ENCODE measurements at regions not wholly inside any gene's neighbourhood (a gene's known extent, or its start where the extent isn't known, plus 50 kb on each side); places are given as distances from the start of the nearest gene placed in this dataset.

DNA sequence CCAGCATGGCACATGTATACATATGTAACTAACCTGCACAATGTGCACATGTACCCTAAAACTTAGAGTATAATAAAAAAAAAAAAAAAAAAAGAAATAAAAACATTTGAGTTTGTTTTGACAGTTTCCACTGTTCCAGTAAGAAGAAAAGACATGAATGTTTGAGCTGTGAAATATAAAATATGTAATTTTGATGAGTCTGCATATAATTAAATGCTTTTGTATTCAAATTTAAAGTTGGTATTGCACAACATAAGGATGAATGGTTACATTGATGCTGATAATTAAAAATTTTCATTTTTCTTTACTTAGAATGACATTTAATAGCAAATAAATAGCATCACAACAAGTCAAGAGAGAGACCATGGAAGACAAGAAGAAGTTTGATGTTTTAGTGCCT lies 212.0 kb upstream of the RRP15 start:
- FAIRE-seq, result no peak
- Histone ChIP-seq H3K4me1 (ENCODE audit: control insufficient read depth in 3 of 3, insufficient read depth in 2 of 3, low read depth in 1 of 3, low read length in 2 of 3) (no peaks in the 10 kb centered on the region), H3K27ac (ENCODE audit: low read depth in 1 of 3, low read length in 2 of 3) (no peak overlapping the region), H3K27me3 (ENCODE audit: control insufficient read depth in 3 of 3, insufficient read depth in 3 of 3, low read length in 3 of 3) (no peaks in the 10 kb centered on the region), H3K4me3 (ENCODE audit: low read depth in 1 of 3, low read length in 3 of 3) (no peak overlapping the region), H3K36me3 (ENCODE audit: control insufficient read depth in 3 of 3, insufficient read depth in 2 of 3, low read depth in 1 of 3, low read length in 3 of 3) (no peaks in the 10 kb centered on the region), H3K9me3 (ENCODE audit: control insufficient read depth in 2 of 2, insufficient read depth in 1 of 2, low read depth in 1 of 2, low read length in 1 of 2) (no peaks in the 10 kb centered on the region)
- no peak for DNase-seq

DNA sequence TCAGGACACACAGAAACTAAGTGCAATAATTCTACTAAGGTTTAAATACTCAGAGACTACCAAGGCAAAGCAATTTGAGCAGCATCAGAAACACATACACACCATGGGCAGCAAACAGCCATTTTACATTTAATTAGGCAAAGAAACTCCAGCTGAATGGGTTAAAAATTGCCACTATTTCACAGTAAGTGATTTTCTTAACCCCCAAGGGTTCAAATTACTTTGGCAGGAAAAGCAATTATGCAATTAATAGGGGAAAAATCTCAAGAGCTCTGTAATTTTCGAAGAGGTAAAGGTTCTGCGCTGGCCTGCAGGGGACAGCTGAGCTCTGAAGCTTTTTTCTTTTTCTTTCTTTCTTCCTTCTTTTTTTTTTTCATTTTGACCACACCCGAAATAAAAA lies 206.2 kb upstream of the RRP15 start:
- no peak overlapping the region for H3K27ac ChIP-seq (ENCODE audit: low read depth in 1 of 3, low read length in 2 of 3)
- peaks cover 0 to 2% (median 0%) of the 10 kb centered on the region in 3 donors for H3K27me3 ChIP-seq (ENCODE audit: control insufficient read depth in 3 of 3, insufficient read depth in 3 of 3, low read length in 3 of 3)
- no peak for DNase-seq
- no peak for FAIRE-seq
- no peaks in the 10 kb centered on the region for H3K9me3 ChIP-seq (ENCODE audit: control insufficient read depth in 2 of 2, insufficient read depth in 1 of 2, low read depth in 1 of 2, low read length in 1 of 2)
- H3K36me3 ChIP-seq (ENCODE audit: control insufficient read depth in 3 of 3, insufficient read depth in 2 of 3, low read depth in 1 of 3, low read length in 3 of 3), result no peaks in the 10 kb centered on the region
- no peaks in the 10 kb centered on the region for H3K4me1 ChIP-seq (ENCODE audit: control insufficient read depth in 3 of 3, insufficient read depth in 2 of 3, low read depth in 1 of 3, low read length in 2 of 3)
- no peak overlapping the region for H3K4me3 ChIP-seq (ENCODE audit: low read depth in 1 of 3, low read length in 3 of 3)
- WGBS, 3 donors, result 63 to 81% (median 67%) methylated on average over 3 of the region's 3 CpGs

DNA sequence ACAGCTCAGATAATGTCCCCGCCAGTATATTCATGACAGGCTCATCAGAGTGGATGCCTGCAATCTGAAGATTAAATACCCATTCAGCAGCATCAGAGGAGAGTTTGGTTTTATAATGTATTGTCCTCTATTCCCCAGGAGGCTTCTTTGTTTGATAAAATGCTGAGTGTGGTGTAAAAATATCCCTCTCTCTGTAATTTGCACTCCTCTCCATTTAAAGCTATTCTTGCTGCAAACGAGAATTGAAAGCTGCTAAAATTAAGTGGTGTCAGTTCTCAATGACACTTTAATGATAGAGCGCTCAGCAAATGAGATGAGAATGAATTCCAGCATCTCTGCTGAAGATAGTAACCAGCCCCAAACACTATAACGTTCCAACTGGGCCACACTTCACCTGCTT lies 205.7 kb upstream of the RRP15 start:
- H3K27me3 ChIP-seq (ENCODE audit: control insufficient read depth in 3 of 3, insufficient read depth in 3 of 3, low read length in 3 of 3), result peaks cover 0 to 4% (median 0%) of the 10 kb centered on the region in 3 donors
- no peaks in the 10 kb centered on the region for H3K4me1 ChIP-seq (ENCODE audit: control insufficient read depth in 3 of 3, insufficient read depth in 2 of 3, low read depth in 1 of 3, low read length in 2 of 3)
- no peak overlapping the region for H3K4me3 ChIP-seq (ENCODE audit: low read depth in 1 of 3, low read length in 3 of 3)
- no peaks in the 10 kb centered on the region for H3K9me3 ChIP-seq (ENCODE audit: control insufficient read depth in 2 of 2, insufficient read depth in 1 of 2, low read depth in 1 of 2, low read length in 1 of 2)
- no peak overlapping the region for H3K27ac ChIP-seq (ENCODE audit: low read depth in 1 of 3, low read length in 2 of 3)
- no peaks in the 10 kb centered on the region for H3K36me3 ChIP-seq (ENCODE audit: control insufficient read depth in 3 of 3, insufficient read depth in 2 of 3, low read depth in 1 of 3, low read length in 3 of 3)
- DNase-seq (no peak), FAIRE-seq (no peak)
- 53 to 55% (median 54%) methylated on average over 4 of the region's 4 CpGs for WGBS, 3 donors

DNA sequence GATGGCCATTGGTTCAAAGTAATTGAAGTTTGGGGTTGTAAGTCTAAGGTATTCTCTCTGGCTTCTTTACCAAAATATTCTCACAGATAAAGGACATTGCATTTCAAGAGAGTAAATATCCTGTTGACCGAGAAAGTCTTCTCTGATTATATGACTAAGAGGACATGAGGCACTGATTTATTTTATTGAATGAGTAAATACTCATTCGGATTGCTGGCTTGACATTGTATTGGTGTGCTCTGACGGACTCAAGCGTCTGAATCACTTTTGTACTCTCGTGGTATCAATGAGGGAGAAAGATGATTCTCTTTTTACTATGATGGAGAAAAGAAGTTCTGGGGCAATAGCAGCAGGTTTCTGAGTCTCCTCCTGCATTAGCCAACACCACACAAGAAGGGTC lies 205.3 kb upstream of the RRP15 start:
- Histone ChIP-seq H3K27ac (ENCODE audit: low read depth in 1 of 3, low read length in 2 of 3) (no peak overlapping the region), H3K9me3 (ENCODE audit: control insufficient read depth in 2 of 2, insufficient read depth in 1 of 2, low read depth in 1 of 2, low read length in 1 of 2) (no peaks in the 10 kb centered on the region), H3K4me1 (ENCODE audit: control insufficient read depth in 3 of 3, insufficient read depth in 2 of 3, low read depth in 1 of 3, low read length in 2 of 3) (no peaks in the 10 kb centered on the region), H3K36me3 (ENCODE audit: control insufficient read depth in 3 of 3, insufficient read depth in 2 of 3, low read depth in 1 of 3, low read length in 3 of 3) (no peaks in the 10 kb centered on the region), H3K27me3 (ENCODE audit: control insufficient read depth in 3 of 3, insufficient read depth in 3 of 3, low read length in 3 of 3) (peaks cover 0 to 4% (median 0%) of the 10 kb centered on the region in 3 donors), H3K4me3 (ENCODE audit: low read depth in 1 of 3, low read length in 3 of 3) (no peak overlapping the region)
- no peak for FAIRE-seq
- WGBS, 3 donors, result 57 to 68% (median 62%) methylated on average over 5 of the region's 5 CpGs
- DNase-seq, result no peak

DNA sequence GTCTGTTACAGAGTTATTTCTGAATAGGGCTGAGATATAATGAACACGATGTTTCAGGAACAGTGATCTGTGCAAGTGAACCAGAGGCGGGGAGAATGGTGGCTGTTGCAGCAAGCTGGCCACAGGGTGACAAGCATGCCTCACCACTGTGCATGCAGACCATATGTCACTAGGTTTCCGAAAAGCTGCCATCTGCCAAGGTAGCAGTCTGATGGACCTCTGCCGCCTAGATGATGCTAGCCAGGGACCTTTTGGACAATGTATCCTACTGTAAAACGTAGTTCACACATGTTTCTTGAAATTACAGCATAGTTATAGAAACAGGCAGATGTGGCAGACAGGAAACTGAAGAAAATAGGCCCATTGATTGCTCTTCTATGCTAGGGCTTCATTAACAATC lies 204.2 kb upstream of the RRP15 start:
- no peak for FAIRE-seq
- Histone ChIP-seq H3K27me3 (ENCODE audit: control insufficient read depth in 3 of 3, insufficient read depth in 3 of 3, low read length in 3 of 3) (peaks cover 0 to 4% (median 0%) of the 10 kb centered on the region in 3 donors), H3K4me3 (ENCODE audit: low read depth in 1 of 3, low read length in 3 of 3) (no peak overlapping the region), H3K4me1 (ENCODE audit: control insufficient read depth in 3 of 3, insufficient read depth in 2 of 3, low read depth in 1 of 3, low read length in 2 of 3) (no peaks in the 10 kb centered on the region), H3K36me3 (ENCODE audit: control insufficient read depth in 3 of 3, insufficient read depth in 2 of 3, low read depth in 1 of 3, low read length in 3 of 3) (no peaks in the 10 kb centered on the region), H3K27ac (ENCODE audit: low read depth in 1 of 3, low read length in 2 of 3) (no peak overlapping the region), H3K9me3 (ENCODE audit: control insufficient read depth in 2 of 2, insufficient read depth in 1 of 2, low read depth in 1 of 2, low read length in 1 of 2) (no peaks in the 10 kb centered on the region)
- DNase-seq, result no peak
- WGBS, 3 donors, result 72 to 77% (median 74%) methylated on average over 5 of the region's 5 CpGs

DNA sequence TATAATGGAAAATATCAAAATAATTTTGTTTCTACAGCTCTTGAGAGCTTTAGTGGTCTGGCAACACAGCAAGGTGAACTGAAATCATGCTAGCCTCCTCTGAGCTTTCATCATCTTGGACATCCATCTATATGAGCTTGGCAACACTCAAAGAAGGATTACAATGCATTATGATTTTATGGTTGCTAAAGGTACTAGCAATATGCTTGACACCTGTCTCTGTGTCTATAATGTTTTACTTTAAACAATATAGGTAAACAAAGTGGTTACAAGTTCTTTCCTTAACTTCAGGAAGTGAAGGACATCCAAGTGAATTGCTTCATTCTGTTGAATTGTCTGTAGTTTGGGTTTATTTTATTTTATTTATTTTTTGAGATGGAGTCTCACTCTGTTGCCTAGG lies 203.7 kb upstream of the RRP15 start:
- Histone ChIP-seq H3K27ac (ENCODE audit: low read depth in 1 of 3, low read length in 2 of 3) (no peak overlapping the region), H3K9me3 (ENCODE audit: control insufficient read depth in 2 of 2, insufficient read depth in 1 of 2, low read depth in 1 of 2, low read length in 1 of 2) (no peaks in the 10 kb centered on the region), H3K4me3 (ENCODE audit: low read depth in 1 of 3, low read length in 3 of 3) (no peak overlapping the region), H3K27me3 (ENCODE audit: control insufficient read depth in 3 of 3, insufficient read depth in 3 of 3, low read length in 3 of 3) (peaks cover 0 to 4% (median 0%) of the 10 kb centered on the region in 3 donors), H3K4me1 (ENCODE audit: control insufficient read depth in 3 of 3, insufficient read depth in 2 of 3, low read depth in 1 of 3, low read length in 2 of 3) (no peaks in the 10 kb centered on the region), H3K36me3 (ENCODE audit: control insufficient read depth in 3 of 3, insufficient read depth in 2 of 3, low read depth in 1 of 3, low read length in 3 of 3) (no peaks in the 10 kb centered on the region)
- DNase-seq, result no peak
- FAIRE-seq, result no peak

DNA sequence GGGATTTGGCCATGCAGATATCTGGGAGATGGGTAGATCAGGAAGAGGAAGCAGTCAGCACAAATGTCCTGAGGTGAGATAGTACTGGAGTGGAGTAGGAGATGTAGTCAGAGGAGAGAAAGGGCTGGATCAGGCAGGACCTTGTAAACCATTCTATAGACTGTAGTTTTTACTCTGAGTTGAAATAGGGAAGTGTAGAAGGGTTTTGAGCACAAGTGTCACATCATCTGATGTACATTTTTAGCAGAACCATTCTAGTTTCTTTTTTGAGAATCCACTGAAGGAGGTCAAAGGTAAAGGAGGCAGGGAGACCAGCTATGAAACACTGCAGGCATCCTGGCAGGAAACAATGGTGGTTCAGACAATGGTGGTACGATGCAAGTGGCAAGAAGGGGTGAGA lies 194.6 kb upstream of the RRP15 start:
- H3K9me3 ChIP-seq (ENCODE audit: control insufficient read depth in 2 of 2, insufficient read depth in 1 of 2, low read depth in 1 of 2, low read length in 1 of 2), result no peaks in the 10 kb centered on the region
- H3K27ac ChIP-seq (ENCODE audit: low read depth in 1 of 3, low read length in 2 of 3), result no peak overlapping the region
- no peaks in the 10 kb centered on the region for H3K36me3 ChIP-seq (ENCODE audit: control insufficient read depth in 3 of 3, insufficient read depth in 2 of 3, low read depth in 1 of 3, low read length in 3 of 3)
- no peaks in the 10 kb centered on the region for H3K4me1 ChIP-seq (ENCODE audit: control insufficient read depth in 3 of 3, insufficient read depth in 2 of 3, low read depth in 1 of 3, low read length in 2 of 3)
- 73 to 89% (median 74%) methylated on average over 1 of the region's 1 CpG for WGBS, 3 donors
- FAIRE-seq, result no peak
- H3K27me3 ChIP-seq (ENCODE audit: control insufficient read depth in 3 of 3, insufficient read depth in 3 of 3, low read length in 3 of 3), result peaks cover 0 to 2% (median 0%) of the 10 kb centered on the region in 3 donors
- DNase-seq, result no peak
- no peak overlapping the region for H3K4me3 ChIP-seq (ENCODE audit: low read depth in 1 of 3, low read length in 3 of 3)

DNA sequence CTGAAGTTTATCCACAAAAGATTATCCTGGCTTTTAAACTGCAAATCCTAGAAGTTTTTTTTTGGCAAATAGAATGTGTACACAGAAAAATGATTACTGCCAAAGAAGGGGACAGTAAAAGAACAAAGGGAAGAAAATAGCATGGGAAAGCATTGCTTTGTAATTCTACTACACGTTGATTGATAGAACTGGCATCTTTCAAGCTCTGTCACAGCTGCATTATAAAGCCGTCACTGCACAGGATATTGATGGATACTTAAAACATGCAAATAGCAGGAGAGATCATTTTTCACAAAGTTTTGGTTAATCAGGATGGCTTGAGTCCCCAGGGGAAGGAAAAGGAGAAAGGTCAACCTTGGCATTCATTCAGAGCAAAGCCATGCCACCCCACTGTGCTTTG lies 183.7 kb upstream of the RRP15 start:
- H3K27me3 ChIP-seq (ENCODE audit: control insufficient read depth in 3 of 3, insufficient read depth in 3 of 3, low read length in 3 of 3), result no peaks in the 10 kb centered on the region
- no peak for FAIRE-seq
- H3K27ac ChIP-seq (ENCODE audit: low read depth in 1 of 3, low read length in 2 of 3), result no peak overlapping the region
- H3K4me3 ChIP-seq (ENCODE audit: low read depth in 1 of 3, low read length in 3 of 3), result no peak overlapping the region
- DNase-seq, result no peak
- no peaks in the 10 kb centered on the region for H3K36me3 ChIP-seq (ENCODE audit: control insufficient read depth in 3 of 3, insufficient read depth in 2 of 3, low read depth in 1 of 3, low read length in 3 of 3)
- peaks cover 0 to 2% of the 10 kb centered on the region in 2 donors for H3K9me3 ChIP-seq (ENCODE audit: control insufficient read depth in 2 of 2, insufficient read depth in 1 of 2, low read depth in 1 of 2, low read length in 1 of 2)
- H3K4me1 ChIP-seq (ENCODE audit: control insufficient read depth in 3 of 3, insufficient read depth in 2 of 3, low read depth in 1 of 3, low read length in 2 of 3), result no peaks in the 10 kb centered on the region
- 49 to 67% (median 56%) methylated on average over 2 of the region's 2 CpGs for WGBS, 3 donors

DNA sequence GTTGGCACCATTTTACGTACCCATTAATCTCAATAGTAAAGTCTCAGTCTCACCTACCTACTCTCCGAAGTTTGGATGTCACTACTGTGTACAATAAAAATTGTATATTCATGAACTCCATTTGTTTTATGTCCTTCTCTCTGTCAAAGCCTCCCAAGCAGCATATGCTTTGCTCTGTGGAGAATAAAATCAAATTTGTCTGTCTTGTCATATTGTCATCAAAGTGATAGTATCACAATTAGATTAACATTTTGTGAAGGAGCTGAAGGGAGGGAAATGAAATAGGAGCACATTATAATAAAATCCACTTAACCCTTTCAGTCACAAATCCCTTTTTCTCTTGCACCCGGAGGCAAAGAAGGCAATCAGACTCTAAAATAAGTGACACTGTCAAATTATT lies 177.1 kb upstream of the RRP15 start:
- FAIRE-seq, result no peak

More for the DNA sequence above, 177.1 kb upstream of the RRP15 start:
- no peak overlapping the region for H3K4me3 ChIP-seq (ENCODE audit: low read depth in 1 of 3, low read length in 3 of 3)
- 82 to 87% (median 86%) methylated on average over 3 of the region's 3 CpGs for WGBS, 3 donors
- no peaks in the 10 kb centered on the region for H3K9me3 ChIP-seq (ENCODE audit: control insufficient read depth in 2 of 2, insufficient read depth in 1 of 2, low read depth in 1 of 2, low read length in 1 of 2)
- no peak for DNase-seq
- H3K4me1 ChIP-seq (ENCODE audit: control insufficient read depth in 3 of 3, insufficient read depth in 2 of 3, low read depth in 1 of 3, low read length in 2 of 3), result peaks cover 0 to 14% (median 0%) of the 10 kb centered on the region in 3 donors
- no peaks in the 10 kb centered on the region for H3K36me3 ChIP-seq (ENCODE audit: control insufficient read depth in 3 of 3, insufficient read depth in 2 of 3, low read depth in 1 of 3, low read length in 3 of 3)
- no peak overlapping the region for H3K27ac ChIP-seq (ENCODE audit: low read depth in 1 of 3, low read length in 2 of 3)
- no peaks in the 10 kb centered on the region for H3K27me3 ChIP-seq (ENCODE audit: control insufficient read depth in 3 of 3, insufficient read depth in 3 of 3, low read length in 3 of 3)

All from small intestine (tissue), 7 donors.